IPS-18a (cell line): ENCODE measurements at regions not wholly inside any gene's neighbourhood (a gene's known extent, or its start where the extent isn't known, plus 50 kb on each side); places are given as distances from the start of the nearest gene placed in this dataset.

Source experiments
- H3K27ac ChIP-seq: one replicate; pipeline ENCODE4 v1.5.1; 2013; ENCODE audit warnings: low read length
- H3K27me3 ChIP-seq: one replicate; pipeline ENCODE4 v1.6.1; 2013; ENCODE audit warnings: mild to moderate bottlenecking, low read length; ENCODE audit not compliant: control insufficient read depth, insufficient read depth
- H3K36me3 ChIP-seq: one replicate; pipeline ENCODE4 v1.6.1; 2013; ENCODE audit warnings: low read depth, low read length; ENCODE audit not compliant: control insufficient read depth
- H3K4me1 ChIP-seq: one replicate; pipeline ENCODE4 v1.6.1; 2013; ENCODE audit warnings: low read depth, low read length; ENCODE audit not compliant: control insufficient read depth
- H3K4me3 ChIP-seq: one replicate; pipeline ENCODE4 v1.5.1; 2013; ENCODE audit warnings: low read length
- H3K9ac ChIP-seq: one replicate; pipeline ENCODE4 v1.6.1; 2013; ENCODE audit warnings: mild to moderate bottlenecking, low read length, moderate library complexity
- H3K9me3 ChIP-seq: one replicate; pipeline ENCODE4 v1.6.1; 2013; ENCODE audit warnings: low read depth, low read length; ENCODE audit not compliant: control insufficient read depth

DNA sequence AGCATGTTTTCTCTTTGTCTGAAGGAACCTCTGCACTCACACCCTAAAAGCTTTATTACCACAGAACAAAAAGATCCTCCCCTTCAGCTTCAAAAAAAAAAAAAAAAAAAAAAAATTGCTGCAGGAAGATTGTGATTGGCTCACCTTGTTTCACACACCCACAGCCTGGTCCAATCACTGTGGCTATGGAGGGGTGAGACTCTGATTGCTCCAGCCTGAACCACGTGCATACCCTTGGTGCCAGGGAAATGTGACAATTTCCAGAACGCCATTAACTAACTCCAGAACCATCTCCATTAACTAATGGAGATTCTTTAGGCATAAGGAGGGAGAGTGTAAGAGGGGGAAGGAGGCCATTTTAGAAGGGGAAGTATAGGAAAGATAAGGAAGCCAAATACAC is 106.5 kb upstream of the CRBN start:
- H3K27ac ChIP-seq = no peak overlapping the region
- H3K36me3 ChIP-seq = no peaks in the 10 kb centered on the region
- H3K4me3 ChIP-seq = no peak overlapping the region
- H3K4me1 ChIP-seq = peaks cover 13% of the 10 kb centered on the region
- no peaks in the 10 kb centered on the region for H3K27me3 ChIP-seq
- no peak overlapping the region for H3K9ac ChIP-seq
- no peaks in the 10 kb centered on the region for H3K9me3 ChIP-seq

DNA sequence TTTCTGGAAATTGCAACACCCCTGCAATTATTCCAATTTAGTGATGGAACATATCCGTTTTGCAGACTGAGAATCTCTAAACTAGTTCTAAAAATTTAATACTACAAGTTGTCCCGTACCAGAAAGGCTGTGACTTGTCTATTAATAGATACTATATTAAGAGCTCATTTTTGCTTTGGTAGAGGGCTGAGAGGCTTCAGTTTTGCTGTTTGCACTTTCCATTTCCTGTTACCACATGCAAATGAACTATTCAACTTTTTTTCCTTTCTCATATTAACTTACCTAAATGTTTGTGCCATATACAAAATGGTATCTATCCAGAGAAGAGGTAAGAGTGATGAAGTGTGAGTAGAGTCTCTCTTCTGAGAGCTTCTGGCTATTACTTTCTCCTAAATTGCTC is 101.5 kb upstream of the CRBN start:
- no peak overlapping the region for H3K4me3 ChIP-seq
- H3K36me3 ChIP-seq = no peaks in the 10 kb centered on the region

GRCh38 chr3:3280396-3280795 is 100.9 kb upstream of the CRBN start:
- Histone ChIP-seq H3K9me3 (no peaks in the 10 kb centered on the region), H3K9ac (no peak overlapping the region), H3K27me3 (no peaks in the 10 kb centered on the region), H3K27ac (no peak overlapping the region), H3K36me3 (no peaks in the 10 kb centered on the region), H3K4me1 (peaks cover 13% of the 10 kb centered on the region), H3K4me3 (no peak overlapping the region)

More for the DNA sequence above, 101.5 kb upstream of the CRBN start:
- Histone ChIP-seq H3K4me1 (peaks cover 14% of the 10 kb centered on the region), H3K9me3 (no peaks in the 10 kb centered on the region), H3K27me3 (no peaks in the 10 kb centered on the region), H3K9ac (no peak overlapping the region), H3K27ac (no peak overlapping the region)

DNA sequence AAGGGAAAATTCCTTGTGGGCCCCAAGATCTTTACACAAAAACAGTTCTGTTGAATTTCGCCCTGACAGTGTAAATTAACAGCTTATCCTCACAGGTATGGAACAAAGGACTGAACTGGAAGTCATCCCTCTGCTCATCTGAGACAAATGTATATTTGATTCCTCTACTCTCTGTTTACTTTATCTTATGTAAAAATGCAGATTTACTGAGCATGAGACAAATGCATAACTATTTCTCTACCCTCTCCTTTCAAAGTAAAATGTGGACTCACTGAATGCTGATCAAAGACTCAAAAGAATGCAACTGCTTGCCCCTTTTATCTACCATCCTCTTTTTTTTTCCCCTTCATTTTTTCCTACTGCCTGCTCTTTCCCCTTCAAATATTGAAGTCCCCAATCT is 98.6 kb upstream of the CRBN start:
- Histone ChIP-seq H3K9ac (no peak overlapping the region), H3K27me3 (no peaks in the 10 kb centered on the region), H3K9me3 (no peaks in the 10 kb centered on the region), H3K27ac (no peak overlapping the region), H3K36me3 (no peaks in the 10 kb centered on the region), H3K4me3 (no peak overlapping the region), H3K4me1 (peaks cover 10% of the 10 kb centered on the region)

GRCh38 chr3:3276630-3277029 is 97.1 kb upstream of the CRBN start:
- Histone ChIP-seq H3K27me3 (no peaks in the 10 kb centered on the region), H3K9ac (no peak overlapping the region), H3K4me3 (no peak overlapping the region), H3K27ac (no peak overlapping the region), H3K9me3 (no peaks in the 10 kb centered on the region), H3K4me1 (peaks cover 10% of the 10 kb centered on the region), H3K36me3 (no peaks in the 10 kb centered on the region)

- H3K9ac ChIP-seq = no peak overlapping the region
- no peaks in the 10 kb centered on the region for H3K9me3 ChIP-seq
- H3K4me1 ChIP-seq = no peaks in the 10 kb centered on the region
- H3K27ac ChIP-seq = no peak overlapping the region
- no peaks in the 10 kb centered on the region for H3K36me3 ChIP-seq
- no peak overlapping the region for H3K4me3 ChIP-seq
- H3K27me3 ChIP-seq = no peaks in the 10 kb centered on the region
These were observed 85.3 kb upstream of the CRBN start for GRCh38 chr3:3264796-3265195.

DNA sequence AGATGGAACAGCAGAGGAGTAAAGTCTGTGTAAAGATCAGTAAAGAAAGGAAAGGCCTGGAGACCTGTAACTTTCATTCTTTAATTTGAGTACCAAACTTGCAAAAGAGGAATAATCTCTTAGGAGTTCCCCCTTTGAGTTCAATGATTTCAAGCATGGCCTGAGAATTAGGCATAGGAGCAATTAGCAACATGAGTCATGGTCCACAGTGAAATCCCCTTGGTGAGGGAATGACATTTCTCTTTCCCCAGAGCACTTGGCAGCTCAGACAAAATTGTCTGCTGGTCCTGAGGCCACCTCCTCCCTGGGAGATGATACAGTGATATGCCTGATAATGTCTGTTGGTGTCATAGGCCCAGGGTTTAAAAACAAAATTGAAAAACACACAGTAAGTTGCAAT is 81.4 kb upstream of the CRBN start:
- no peak overlapping the region for H3K9ac ChIP-seq
- H3K4me3 ChIP-seq = no peak overlapping the region
- H3K9me3 ChIP-seq = no peaks in the 10 kb centered on the region
- H3K4me1 ChIP-seq = no peaks in the 10 kb centered on the region
- H3K36me3 ChIP-seq = no peaks in the 10 kb centered on the region
- H3K27me3 ChIP-seq = no peaks in the 10 kb centered on the region
- H3K27ac ChIP-seq = no peak overlapping the region

DNA sequence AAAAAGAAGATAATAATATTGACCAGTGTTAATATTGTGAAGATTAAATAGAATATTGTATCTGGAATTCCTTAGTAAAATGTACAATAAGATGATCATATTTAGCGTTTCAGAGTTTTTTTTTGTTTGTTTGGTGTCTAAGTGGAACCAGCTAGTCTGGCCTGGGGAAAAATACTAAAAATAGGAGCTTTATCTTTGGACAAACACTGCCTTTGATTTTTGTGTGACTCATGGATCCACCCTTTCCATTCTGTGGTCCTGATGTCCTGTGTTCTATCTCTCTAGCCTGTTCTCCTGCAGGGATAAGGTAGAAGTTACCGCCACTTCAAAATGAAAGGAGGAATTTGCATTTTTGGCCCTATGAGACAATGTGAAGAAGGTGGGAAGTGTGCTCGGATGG is 79.7 kb upstream of the CRBN start:
- no peaks in the 10 kb centered on the region for H3K9me3 ChIP-seq

GRCh38 chr3:3258281-3258680 is 78.8 kb upstream of the CRBN start:
- Histone ChIP-seq H3K9ac (no peak overlapping the region), H3K27ac (no peak overlapping the region), H3K4me1 (no peaks in the 10 kb centered on the region), H3K36me3 (no peaks in the 10 kb centered on the region), H3K9me3 (no peaks in the 10 kb centered on the region), H3K27me3 (no peaks in the 10 kb centered on the region), H3K4me3 (no peak overlapping the region)

More for the DNA sequence above, 79.7 kb upstream of the CRBN start:
- no peak overlapping the region for H3K27ac ChIP-seq
- no peak overlapping the region for H3K9ac ChIP-seq
- no peaks in the 10 kb centered on the region for H3K4me1 ChIP-seq
- H3K36me3 ChIP-seq = no peaks in the 10 kb centered on the region
- no peak overlapping the region for H3K4me3 ChIP-seq
- no peaks in the 10 kb centered on the region for H3K27me3 ChIP-seq

DNA sequence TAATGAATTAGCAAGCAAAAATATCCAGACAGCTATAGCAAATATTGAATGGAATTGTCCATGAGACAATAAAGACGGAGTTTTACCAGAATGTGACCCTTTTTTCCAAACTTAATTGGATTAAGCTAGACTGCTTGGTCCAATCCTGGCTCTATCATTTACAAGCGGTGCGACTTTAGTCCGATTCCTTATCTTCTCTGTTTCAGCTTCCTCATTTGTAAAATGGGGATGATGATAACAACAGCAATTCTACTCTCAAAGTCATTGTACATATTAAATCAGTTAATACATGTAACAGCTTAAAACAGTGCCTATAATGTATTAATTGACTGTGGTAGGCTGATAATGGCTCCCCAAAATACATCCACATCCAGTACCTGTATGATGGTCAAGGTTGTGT is 62.1 kb upstream of the CRBN start:
- no peaks in the 10 kb centered on the region for H3K36me3 ChIP-seq
- no peaks in the 10 kb centered on the region for H3K27me3 ChIP-seq
- H3K4me3 ChIP-seq = no peak overlapping the region
- no peak overlapping the region for H3K27ac ChIP-seq
- H3K4me1 ChIP-seq = no peaks in the 10 kb centered on the region
- H3K9ac ChIP-seq = no peak overlapping the region
- H3K9me3 ChIP-seq = no peaks in the 10 kb centered on the region

DNA sequence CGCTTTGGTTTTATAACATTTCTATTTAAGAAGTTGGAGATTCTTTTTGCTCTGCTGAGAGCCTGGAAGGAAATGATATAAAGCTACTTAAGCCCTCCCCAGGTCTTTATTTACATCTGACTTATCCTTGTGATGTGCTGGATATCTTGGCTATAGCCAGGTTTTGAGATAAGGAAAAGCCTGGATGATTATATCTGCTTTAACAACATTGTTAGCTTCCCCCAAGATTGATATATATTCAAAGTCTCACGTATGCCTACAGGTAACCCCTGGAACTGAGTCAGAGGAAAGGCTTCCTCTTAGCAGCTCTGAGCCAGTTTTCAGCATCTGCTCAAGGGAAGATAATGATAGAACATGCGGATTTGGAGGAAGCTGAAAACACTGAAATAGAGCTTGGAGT is 61.5 kb upstream of the CRBN start:
- no peak overlapping the region for H3K9ac ChIP-seq
- H3K4me3 ChIP-seq = no peak overlapping the region
- H3K27me3 ChIP-seq = no peaks in the 10 kb centered on the region
- H3K36me3 ChIP-seq = no peaks in the 10 kb centered on the region
- no peaks in the 10 kb centered on the region for H3K9me3 ChIP-seq
- H3K4me1 ChIP-seq = no peaks in the 10 kb centered on the region
- no peak overlapping the region for H3K27ac ChIP-seq

GRCh38 chr3:3237979-3238378 is 58.5 kb upstream of the CRBN start:
- H3K27me3 ChIP-seq = no peaks in the 10 kb centered on the region
- no peaks in the 10 kb centered on the region for H3K9me3 ChIP-seq
- no peak overlapping the region for H3K27ac ChIP-seq
- no peaks in the 10 kb centered on the region for H3K36me3 ChIP-seq
- H3K9ac ChIP-seq = no peak overlapping the region
- no peaks in the 10 kb centered on the region for H3K4me1 ChIP-seq
- H3K4me3 ChIP-seq = no peak overlapping the region
